ENCODE measurements at regions not wholly inside any gene's neighbourhood (a gene's known extent, or its start where the extent isn't known, plus 50 kb on each side); places are given as distances from the start of the nearest gene placed in this dataset.

- H3K4me3 ChIP-seq: no peak overlapping the region
- no peak for TF ChIP-seq CTCF (IDR thresholded peaks at IDR 0.05)
- H3K27me3 ChIP-seq: peaks cover 0 to 5% (median 0%) of the 10 kb centered on the region in 4 donors
- H3K36me3 ChIP-seq: no peaks in the 10 kb centered on the region
- FAIRE-seq (no peak), DNase-seq (no peak), ATAC-seq (no peak)
- H3K4me1 ChIP-seq: no peaks in the 10 kb centered on the region
- WGBS, 2 donors: 35 to 45% methylated on average over 1 of the region's 1 CpG
- no peaks in the 10 kb centered on the region for H3K9me3 ChIP-seq
- no peak overlapping the region for H3K27ac ChIP-seq
- intact Hi-C loops (cut with DNase I): no loop called here
Observed at GRCh38 chr5:26828294-26828693, 210.1 kb downstream of the CDH9 start.

GRCh38 chr5:26813235-26813634 is 225.2 kb downstream of the CDH9 start:
- Histone ChIP-seq H3K9me3 (no peaks in the 10 kb centered on the region), H3K36me3 (no peaks in the 10 kb centered on the region), H3K4me3 (no peak overlapping the region), H3K27ac (no peak overlapping the region), H3K4me1 (no peaks in the 10 kb centered on the region), H3K27me3 (no peaks in the 10 kb centered on the region)
- intact Hi-C loops (cut with DNase I): no loop called here
- TF ChIP-seq CTCF (IDR thresholded peaks at IDR 0.05): no peak
- FAIRE-seq (no peak), DNase-seq (no peak), ATAC-seq (no peak)
- 62 to 73% methylated on average over 7 of the region's 7 CpGs for WGBS, 2 donors

- no peak overlapping the region for H3K4me3 ChIP-seq
- 77 to 94% methylated on average over 6 of the region's 6 CpGs for WGBS, 2 donors
- no peak overlapping the region for H3K27ac ChIP-seq
- H3K9me3 ChIP-seq: no peaks in the 10 kb centered on the region
- DNase-seq: peak in 2 of 6 donors; percentile 6 to 26
- H3K4me1 ChIP-seq: no peaks in the 10 kb centered on the region
- intact Hi-C loops (cut with DNase I): no loop called here
- no peak for ATAC-seq
- no peaks in the 10 kb centered on the region for H3K36me3 ChIP-seq
- TF ChIP-seq CTCF (IDR thresholded peaks at IDR 0.05): no peak
- FAIRE-seq: no peak
- H3K27me3 ChIP-seq: no peaks in the 10 kb centered on the region
Observed at GRCh38 chr5:26812714-26813113, 225.7 kb downstream of the CDH9 start.

- DNase-seq (peak in 3 of 6 donors; percentile 14 to 47 (median 34)), FAIRE-seq (no peak), ATAC-seq (no peak)
- Histone ChIP-seq H3K4me1 (no peaks in the 10 kb centered on the region), H3K27me3 (no peaks in the 10 kb centered on the region), H3K27ac (no peak overlapping the region), H3K9me3 (no peaks in the 10 kb centered on the region), H3K4me3 (no peak overlapping the region), H3K36me3 (no peaks in the 10 kb centered on the region)
- no peak for TF ChIP-seq CTCF (IDR thresholded peaks at IDR 0.05)
- intact Hi-C loops (cut with DNase I): no loop called here
- WGBS, 2 donors: 74 to 76% methylated on average over 16 of the region's 16 CpGs
Observed at GRCh38 chr5:26807231-26808199, 230.9 kb downstream of the CDH9 start.

GRCh38 chr5:26805076-26805475 is 233.3 kb downstream of the CDH9 start:
- TF ChIP-seq CTCF (IDR thresholded peaks at IDR 0.05): no peak
- ATAC-seq: no peak
- FAIRE-seq: no peak
- no peak for DNase-seq
- intact Hi-C loops (cut with DNase I): no loop called here
- H3K4me3 ChIP-seq: no peak overlapping the region
- no peaks in the 10 kb centered on the region for H3K9me3 ChIP-seq
- no peaks in the 10 kb centered on the region for H3K36me3 ChIP-seq
- H3K27ac ChIP-seq: no peak overlapping the region
- H3K4me1 ChIP-seq: no peaks in the 10 kb centered on the region
- no peaks in the 10 kb centered on the region for H3K27me3 ChIP-seq
- WGBS, 2 donors: 0 to 18% methylated on average over 1 of the region's 1 CpG

All from pancreas (tissue), 10 donors.